HG03469 (cell line): ENCODE measurements at regions not wholly inside any gene's neighbourhood (a gene's known extent, or its start where the extent isn't known, plus 50 kb on each side); places are given as distances from the start of the nearest gene placed in this dataset.

ENCODE experiments used
- ATAC-seq: cut with Tn5 transposase; IDR thresholded peaks from one replicate; pipeline ENCODE4 v1.9.1; 2021; ENCODE audit warnings: mild to moderate bottlenecking, moderate library complexity, moderate number of reproducible peaks; ENCODE audit not compliant: unreplicated experiment

DNA sequence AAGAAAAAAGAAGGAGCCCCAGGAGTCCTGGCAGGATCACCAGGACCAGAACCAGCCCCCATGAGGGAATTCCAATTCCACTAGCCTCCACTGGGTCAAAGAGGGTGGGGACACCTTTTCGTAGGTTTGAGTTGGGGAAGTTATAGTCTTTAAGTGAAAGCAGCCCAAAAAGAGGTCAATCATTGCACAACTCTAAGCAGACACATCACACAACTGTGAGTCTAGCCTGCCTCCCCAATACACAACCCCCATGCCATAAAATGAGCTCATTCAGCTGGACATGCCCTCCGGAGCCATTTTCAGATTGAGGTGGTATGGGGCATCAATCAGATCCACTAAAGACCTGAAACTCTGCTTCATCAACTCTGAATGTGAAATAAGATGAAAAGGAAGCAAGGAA lies 179.9 kb downstream of the NPHP4 start:
- ATAC-seq, result no peak

GRCh38 chr1:5811419-5811818 lies 180.8 kb downstream of the NPHP4 start:
- no peak for ATAC-seq

GRCh38 chr1:5810553-5811270 lies 181.5 kb downstream of the NPHP4 start:
- no peak for ATAC-seq

GRCh38 chr1:5810131-5810530 lies 182.1 kb downstream of the NPHP4 start:
- no peak for ATAC-seq

DNA sequence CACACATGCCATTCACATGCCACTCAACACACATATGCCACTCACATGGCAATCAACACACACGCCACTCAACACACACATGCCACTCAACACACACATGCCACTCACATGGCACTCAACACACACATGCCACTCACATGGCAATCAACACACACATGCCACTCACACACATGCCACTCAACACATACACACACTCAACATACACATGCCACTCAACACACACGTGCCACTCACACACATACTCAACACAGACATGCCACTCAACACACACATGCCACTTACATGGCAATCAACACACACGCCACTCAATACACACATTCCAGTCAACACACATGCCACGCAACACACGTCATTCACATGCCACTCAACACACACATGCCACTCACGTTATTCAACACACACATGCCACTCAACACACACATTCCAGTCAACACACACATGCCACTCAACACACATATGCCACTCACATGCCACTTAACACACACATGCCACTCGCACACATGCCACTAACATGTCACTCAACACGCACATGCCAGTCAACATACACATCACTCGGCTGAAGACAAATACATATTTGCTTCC lies 182.9 kb downstream of the NPHP4 start:
- ATAC-seq, result no peak

GRCh38 chr1:5803851-5804250 lies 188.4 kb downstream of the NPHP4 start:
- no peak for ATAC-seq

- no peak for ATAC-seq
Measured at GRCh38 chr1:5802606-5803005, 189.6 kb downstream of the NPHP4 start.

DNA sequence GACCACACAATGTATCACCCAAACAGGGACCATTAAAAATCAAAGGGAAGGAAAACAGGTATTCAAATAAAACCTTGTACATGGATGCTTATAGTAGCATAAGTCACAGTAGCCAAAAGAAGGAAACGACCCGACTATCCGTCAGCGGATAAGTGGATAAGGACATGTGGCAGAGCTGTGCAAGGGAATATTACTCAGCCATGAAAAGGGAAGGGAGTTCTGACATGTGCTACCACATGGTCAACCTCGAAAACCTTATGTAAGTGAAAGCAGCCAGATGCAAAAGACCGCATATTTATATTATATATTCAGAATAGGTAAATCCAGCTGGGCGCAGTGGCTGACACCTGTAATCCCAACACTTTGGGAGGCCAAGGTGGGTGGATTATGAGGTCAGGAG lies 193.3 kb downstream of the NPHP4 start:
- no peak for ATAC-seq

GRCh38 chr1:5798151-5798730 lies 194.0 kb downstream of the NPHP4 start:
- ATAC-seq, result no peak

DNA sequence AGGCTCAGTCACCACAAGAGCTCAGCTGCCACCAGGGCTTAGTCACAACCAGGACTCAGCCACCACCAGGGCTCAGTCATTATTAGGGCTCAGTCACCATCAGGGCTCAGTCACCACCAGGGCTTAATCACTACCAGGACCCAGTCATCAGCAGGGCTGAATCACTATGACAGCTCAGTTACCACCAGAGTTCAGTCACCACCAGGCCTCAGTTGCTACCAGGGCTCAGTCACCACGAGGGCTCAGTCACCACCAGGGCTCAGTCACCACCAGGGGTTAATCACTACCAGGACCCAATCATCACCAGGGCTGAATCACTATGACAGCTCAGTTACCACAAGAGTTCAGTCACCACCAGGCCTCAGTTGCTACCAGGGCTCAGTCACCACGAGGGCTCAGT lies 196.2 kb downstream of the NPHP4 start:
- ATAC-seq, result no peak

GRCh38 chr1:5794279-5794678 lies 197.9 kb downstream of the NPHP4 start:
- no peak for ATAC-seq

GRCh38 chr1:5793516-5793915 lies 198.7 kb downstream of the NPHP4 start:
- ATAC-seq, result no peak

GRCh38 chr1:5781079-5781478 lies 211.1 kb downstream of the NPHP4 start:
- no peak for ATAC-seq

DNA sequence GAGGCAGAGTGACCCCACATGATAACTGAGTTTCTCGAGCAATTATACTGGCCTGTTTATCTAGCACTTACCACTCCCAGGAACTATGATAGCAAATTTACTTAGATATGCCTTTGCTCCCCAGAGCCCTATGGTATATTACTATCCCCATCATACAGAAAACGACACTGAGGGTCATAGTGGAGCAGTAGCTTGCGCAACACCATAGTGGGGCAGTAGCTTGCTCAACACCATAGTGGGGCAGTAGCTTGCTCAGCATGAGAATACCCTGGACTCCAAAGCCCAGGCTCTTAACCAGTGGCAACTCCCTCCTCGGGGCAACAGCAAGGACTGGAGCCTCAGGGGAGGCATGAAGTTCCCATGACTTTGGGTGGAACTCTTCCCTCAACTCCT lies 211.9 kb downstream of the NPHP4 start:
- no peak for ATAC-seq

DNA sequence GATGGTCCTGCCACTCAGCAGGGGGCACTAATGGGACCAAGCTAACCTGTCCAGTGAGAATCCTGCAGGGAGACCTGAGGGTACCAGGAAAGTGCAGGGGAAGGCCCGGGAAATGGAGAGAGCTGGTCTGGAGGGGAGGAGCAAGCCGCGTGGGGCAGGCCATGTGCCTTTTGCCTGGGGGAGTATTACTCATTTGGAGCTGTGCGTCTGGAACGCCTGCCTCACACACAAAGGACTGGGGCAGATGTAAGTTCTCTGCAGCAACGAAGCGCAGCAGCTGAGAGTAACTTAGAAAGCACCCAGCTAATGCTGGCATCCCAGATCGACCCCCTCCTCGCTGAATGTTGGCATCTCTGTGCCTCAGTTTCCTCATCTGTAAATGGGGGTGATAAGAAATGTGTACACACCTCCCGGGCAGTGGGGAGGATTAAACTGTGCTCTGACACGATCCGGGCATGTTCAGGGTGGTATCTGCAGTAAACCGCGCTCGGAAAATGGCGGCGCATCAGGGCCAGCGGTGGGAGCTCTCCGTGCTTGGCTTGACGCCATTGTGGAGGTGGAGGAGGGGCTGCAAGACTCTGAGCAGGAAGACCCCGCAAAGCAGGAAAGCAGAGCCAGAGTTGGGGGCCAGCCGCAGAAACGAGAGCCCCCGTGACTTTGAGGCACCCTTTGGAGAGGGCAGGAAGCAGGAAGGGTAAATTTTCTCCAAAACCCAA lies 212.5 kb downstream of the NPHP4 start:
- ATAC-seq, result no peak

DNA sequence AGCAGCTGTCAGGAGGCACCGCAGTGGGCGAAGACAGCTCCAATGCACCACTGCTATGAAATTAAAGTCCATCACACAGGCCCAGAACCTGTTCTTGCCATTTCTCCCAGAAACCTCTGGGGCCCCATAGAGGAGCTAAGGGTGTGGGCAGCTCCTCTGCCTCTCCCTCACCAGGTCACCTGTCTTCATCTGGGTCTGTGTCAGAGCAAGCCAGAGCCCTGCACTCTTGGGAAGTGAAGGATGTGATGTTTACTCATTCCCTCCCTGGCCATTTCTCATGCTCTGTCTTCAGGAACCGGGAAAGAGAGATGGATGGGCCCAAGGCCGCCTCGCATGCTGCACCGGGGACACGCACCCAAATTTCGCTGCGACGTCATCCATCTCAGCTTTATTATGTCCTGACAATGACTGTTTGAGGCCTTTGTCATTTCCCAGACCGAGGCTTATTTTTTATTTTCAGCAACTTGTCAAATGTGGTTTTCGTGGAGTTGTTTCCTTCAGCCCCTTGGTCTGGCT lies 216.1 kb downstream of the NPHP4 start:
- ATAC-seq, result no peak

- ATAC-seq, result no peak
Measured at GRCh38 chr1:5774019-5774418, 218.2 kb downstream of the NPHP4 start.

DNA sequence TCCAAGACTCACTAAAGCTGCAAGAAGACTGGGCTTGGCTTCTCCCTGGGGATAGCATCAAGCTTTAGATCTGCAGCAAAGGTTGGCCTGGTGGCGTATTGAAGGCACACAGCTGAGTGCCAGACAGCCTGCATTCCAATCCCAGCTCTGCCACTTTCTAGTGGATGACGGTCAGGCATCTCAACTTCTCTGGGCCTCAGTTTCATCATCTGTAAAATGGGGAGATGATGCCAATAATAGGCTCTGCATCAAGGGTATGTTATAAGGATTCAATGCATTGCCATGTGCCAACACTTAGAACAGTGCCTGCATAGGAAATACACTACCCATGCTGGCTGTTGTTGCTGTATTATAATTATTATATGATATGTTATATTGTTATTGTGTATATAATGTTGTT lies 220.4 kb downstream of the NPHP4 start:
- no peak for ATAC-seq

DNA sequence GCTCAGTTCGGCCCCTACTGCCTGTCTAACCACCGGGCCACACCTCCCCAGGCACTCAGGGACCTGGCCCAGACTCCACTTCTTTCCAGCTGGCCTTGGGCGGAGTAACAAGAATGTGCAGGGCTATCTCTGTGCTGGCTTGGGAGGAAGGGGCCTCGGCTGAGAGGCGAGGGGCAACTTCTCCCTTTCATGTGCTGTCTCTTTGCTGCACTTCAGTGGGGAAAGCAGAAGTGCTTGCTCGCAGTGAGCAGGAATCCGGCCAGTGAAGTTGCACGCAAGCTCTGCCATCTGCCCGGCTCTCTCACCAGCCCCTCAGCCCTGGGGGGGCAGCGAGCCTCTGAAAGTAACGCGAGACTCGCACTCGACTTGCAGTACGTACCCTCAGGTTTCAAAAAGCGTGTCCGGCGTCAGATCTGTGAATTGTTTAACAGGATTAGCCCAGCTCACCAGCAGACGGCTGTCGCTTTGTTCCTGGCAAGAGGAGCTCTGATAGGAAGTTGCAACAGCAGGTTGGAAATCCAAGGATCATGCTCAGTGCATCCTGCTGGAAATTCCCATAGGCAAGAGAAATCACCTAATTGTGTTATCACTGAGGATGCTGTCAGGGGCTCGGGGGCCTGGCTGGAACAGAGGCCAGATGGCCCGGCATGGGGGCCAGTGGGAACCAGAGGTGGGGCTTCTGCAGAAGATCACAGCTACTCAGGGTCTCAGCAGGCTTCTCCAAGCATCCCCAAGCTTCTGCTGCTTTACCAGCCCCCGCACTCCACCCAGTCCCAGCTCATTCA lies 221.1 kb downstream of the NPHP4 start:
- no peak for ATAC-seq

- ATAC-seq, result no peak
Measured at GRCh38 chr1:5769760-5770159, 222.5 kb downstream of the NPHP4 start.

DNA sequence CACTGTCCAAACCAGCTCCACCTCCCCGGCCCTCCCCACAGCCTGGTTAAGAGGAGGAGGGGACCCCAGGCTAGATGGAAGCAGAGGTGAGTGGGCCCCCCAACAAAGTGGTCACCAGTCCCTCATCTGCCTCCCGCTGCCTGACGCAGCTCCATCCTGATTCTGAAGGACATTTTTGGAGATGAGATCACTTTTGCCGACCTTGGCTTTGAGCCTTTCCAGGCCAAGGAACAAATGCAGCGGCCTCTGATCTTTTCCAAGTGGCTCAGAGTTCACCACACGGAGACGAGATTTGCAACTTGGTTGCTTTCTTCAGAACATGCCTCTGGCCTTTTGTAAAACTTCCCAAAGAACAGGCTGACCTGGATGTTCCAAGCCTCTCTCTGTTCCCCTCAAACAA lies 223.1 kb downstream of the NPHP4 start:
- ATAC-seq, result no peak
